Stimulated activated CD8-positive, alpha-beta memory T cell treated with anti-CD3 and anti-CD28 coated beads, Interleukin-4, amount 100 ng/mL, for 1 hour (primary cell): ENCODE measurements at regions not wholly inside any gene's neighbourhood (a gene's known extent, or its start where the extent isn't known, plus 50 kb on each side); places are given as distances from the start of the nearest gene placed in this dataset.

Experiments
- DNase-seq, 2 donors: peaks; one replicate each; pipeline ENCODE4 v3.0.0-alpha.2; 2020; ENCODE audit warnings: low read depth in 2 of 2, low spot score in 1 of 2

- no peak for DNase-seq
Measured at GRCh38 chr10:78527296-78527695, 493.6 kb downstream of the RPS24 start.

- no peak for DNase-seq
Measured at GRCh38 chr10:78528749-78529204, 495.1 kb downstream of the RPS24 start.

GRCh38 chr10:78529262-78529661 lies 495.6 kb downstream of the RPS24 start:
- no peak for DNase-seq

DNA sequence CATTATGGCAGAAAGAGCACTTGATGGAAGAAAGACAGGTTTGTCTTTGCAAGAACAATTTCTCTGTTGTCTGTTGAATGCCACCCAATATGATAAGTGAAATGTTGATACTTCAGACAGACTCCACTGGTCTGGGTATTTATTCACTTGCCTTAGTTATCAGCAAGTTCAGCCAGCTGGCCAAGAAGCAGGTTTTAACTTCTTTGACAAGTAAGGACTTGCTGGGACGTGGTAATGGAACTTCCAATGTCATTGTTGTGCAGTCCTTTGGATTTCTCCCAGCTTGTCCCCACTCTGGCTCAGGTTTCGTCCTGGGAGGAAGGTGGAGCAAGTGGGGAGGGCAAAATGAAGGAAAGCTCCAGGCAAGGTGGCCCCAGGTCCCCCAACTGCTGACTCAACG lies 497.4 kb downstream of the RPS24 start:
- DNase-seq: no peak

GRCh38 chr10:78532480-78533042 lies 498.9 kb downstream of the RPS24 start:
- no peak for DNase-seq

GRCh38 chr10:78533098-78533497 lies 499.4 kb downstream of the RPS24 start:
- DNase-seq: no peak

DNA sequence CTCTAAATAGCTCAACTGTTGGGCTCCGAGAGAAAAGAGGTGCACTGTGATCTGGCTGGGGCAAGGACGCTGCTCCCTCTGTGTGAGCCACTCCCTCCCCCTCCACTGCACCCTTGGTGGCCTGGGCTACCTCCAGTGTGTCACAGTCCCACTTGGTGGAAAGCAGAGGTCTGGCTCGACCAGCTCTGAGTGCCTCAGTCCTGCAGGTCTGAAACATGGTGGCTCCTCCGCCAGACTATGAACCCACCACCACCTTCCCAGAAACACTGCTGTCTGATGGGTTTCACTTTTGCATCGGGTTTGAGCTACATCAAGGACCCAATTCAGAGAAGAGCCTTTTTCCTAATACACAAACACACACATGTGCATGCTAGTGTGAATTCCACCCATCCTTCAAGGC lies 500.1 kb downstream of the RPS24 start:
- no peak for DNase-seq

DNA sequence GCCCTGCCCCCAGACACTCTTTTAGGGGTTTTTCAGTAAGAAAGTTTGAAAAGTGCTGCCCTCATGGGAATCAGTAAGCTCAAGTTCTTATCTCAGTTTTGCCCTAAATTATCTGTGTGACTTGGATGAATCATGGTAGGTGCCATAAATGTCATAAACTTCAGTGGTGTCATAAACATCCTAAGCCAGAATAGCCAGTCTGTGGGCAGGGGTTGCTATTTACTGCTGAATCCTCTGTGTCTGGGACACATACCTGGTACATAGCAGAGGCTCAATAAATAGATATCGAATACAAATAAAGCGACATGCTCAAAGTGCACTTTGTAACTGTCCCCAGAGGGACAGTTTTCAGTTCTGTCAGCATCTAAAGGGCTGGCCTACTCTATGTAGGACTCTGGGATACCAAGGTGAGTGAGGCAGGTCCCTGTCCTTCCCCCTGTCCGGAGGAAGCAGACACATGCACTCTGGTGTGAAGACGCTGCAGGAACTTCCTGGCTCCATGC lies 502.1 kb downstream of the RPS24 start:
- DNase-seq: no peak

DNA sequence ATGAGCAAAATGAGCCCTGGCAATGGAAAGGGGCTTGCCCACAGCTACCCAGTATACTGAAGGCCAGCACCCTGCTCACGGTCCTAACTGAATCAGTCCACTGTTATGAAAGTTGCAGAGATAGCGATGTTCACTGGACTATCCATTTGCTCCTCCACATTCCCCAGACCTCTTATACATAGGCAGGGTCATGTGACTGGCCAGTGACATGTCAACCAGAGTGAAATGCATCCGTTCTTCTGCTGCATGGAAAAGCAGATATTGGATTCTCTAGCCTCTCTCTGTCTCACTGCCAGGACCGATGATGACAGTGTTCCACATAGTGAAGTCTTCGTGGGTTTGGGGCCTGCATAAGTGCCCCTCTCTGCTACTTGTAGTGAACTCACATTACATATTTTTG lies 503.4 kb downstream of the RPS24 start:
- DNase-seq: no peak

- DNase-seq: no peak
Measured at GRCh38 chr10:78539247-78539766, 505.6 kb downstream of the RPS24 start.

- DNase-seq: no peak
Measured at GRCh38 chr10:78540355-78541076, 506.9 kb downstream of the RPS24 start.

GRCh38 chr10:78541481-78542140 lies 507.9 kb downstream of the RPS24 start:
- DNase-seq: no peak

DNA sequence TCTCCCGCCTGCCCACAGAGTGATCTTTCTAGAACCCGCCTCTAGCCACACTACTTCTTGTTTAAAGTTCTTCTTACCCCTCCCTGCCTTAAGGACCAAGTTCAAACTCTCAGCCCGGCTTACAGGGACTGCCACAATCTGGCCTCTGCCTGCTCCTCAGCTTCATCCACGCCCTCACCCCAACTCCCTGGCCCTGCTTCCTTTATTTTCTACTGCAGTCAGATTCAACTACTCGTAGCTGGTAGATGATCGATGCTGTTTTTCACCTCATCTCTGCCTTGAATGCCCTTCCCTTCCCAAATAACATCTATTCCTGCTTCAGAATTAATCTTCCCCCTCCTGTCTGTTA lies 508.5 kb downstream of the RPS24 start:
- no peak for DNase-seq

DNA sequence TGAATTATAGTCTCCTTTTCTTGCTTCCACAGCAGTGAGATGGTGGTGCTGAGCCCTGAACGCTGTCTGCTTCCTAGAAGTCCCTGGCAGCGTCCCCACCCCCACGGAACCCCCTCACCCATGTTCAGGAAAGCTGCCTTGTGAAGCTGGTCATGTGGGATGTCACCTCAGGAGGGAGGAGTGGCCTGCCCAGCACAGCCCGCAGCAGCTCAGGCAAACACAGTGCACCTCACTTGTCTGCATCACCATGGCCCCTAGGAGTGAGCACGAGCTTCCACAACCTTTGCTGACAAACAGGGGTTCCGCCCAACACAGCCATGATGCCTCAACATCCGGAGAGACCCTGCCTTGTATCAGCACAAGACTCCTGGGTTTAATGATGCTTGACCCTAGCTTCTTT lies 508.9 kb downstream of the RPS24 start:
- no peak for DNase-seq

- no peak for DNase-seq
Measured at GRCh38 chr10:78543031-78543748, 509.5 kb downstream of the RPS24 start.

DNA sequence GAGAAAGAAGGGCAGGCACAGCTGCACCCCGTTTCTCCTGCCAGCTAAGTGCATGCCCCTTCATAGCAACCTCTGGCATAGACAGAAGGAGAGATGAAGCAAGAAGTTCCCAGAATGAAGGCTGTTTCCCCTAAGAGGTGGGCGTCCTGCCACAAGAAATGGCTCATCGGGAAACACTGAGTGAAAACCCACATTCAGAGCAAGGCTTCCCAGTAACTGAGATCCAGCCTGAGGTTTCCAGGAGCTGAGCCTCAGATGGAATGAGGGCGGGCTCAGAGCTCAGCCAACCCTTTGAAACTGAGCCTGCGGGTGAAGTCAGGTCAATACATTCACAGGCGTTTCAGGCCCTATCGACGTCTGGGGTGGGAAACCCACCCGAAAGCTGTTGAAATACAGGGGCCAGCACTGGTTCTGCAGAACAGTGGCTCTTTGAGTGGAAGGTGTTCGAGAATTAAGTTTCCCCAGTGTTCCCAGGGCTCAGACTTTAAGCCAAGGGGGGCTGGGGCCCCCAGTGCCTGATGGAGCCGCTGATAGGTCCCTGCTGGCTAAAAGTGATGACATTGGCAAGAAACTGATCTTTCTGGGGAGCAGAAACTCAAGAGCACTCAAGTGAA lies 510.2 kb downstream of the RPS24 start:
- no peak for DNase-seq

DNA sequence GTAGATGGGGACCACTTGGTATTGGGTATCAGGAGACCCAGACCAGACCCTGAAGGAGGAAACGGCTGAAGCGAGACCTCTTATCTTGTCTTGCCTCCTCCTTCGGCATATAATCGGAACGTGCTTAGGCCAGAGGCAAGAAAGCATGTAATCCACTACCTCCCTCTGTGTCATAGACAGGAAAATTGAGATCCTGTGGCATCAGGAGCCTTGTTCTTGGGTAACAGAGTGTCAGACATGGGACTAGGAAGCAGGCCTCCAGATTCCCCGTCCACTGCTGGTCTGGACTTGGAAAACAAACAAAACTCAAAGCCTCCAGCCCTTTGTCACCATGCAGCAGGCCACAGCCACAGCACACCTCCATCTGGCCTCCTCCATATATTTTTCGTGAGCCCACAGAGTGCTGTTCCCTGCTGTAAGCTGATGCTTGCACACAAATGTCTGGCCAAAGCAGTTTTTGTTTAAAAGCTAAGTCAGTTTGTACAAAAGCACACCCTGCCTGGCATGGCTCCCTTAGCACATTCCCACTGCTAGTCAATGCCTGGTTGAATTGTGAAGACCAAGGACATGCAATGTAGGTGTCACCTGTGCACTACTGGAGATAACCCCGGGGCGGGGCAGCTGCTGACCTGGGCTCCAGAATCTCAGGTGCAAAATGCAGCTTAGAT lies 510.9 kb downstream of the RPS24 start:
- no peak for DNase-seq

DNA sequence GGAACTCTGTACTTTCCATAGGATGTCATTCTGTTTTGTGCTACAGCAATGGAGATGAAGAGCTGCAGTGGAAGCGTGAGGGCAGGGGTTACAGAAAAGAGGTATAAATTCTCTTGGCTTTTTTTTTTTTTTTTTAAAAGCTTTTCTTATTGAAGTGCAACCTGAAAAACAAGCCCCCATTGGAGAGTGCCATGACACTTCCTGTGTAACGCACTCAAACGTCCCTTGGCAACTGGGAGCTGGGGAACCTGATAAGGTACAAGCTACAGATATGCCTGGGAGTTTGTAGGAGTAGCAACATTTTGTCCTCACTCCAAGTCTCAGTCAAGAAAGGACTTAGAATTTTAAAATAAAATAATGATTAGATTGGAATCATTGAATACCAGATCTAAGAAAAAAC lies 512.1 kb downstream of the RPS24 start:
- DNase-seq: no peak

DNA sequence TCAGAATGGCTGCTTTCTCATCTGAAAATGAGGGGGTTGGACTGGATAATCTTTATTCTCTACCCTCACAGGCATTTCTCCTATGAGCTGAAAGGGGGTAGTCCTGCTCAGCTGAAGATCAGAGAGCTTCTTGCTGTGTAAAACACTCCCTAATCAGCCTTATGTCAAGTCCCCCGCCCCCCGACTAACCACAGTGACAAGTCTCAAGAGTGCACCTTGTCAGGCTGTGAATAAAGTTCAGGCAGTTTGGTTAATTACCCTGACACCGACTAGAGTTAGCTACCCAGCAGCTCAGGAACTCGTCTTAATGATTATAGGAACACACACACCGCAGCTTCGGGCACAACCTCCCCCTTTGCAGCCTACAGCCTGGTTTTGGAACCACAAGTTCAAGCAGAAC lies 513.7 kb downstream of the RPS24 start:
- DNase-seq: no peak

DNA sequence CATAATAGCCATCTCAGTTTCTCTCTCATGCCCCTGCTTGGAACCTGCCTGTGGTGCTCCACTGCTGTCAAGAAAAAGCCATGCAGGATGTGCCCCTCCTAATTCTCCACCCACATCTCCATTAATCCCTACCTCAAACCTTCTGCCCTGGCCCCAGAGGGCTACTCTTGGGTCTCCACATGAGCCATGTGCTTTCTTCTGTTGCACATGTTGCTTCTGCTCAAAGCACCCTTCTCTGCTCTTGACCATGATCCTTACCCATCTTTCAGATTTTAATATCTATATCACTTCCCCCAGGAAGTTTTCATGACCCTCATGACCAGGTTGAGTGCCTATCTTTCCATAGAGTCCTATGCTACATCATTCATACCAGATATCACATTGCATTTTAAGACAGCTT lies 514.2 kb downstream of the RPS24 start:
- DNase-seq: no peak

GRCh38 chr10:78548369-78548768 lies 514.7 kb downstream of the RPS24 start:
- no peak for DNase-seq
